ENCODE measurements at regions not wholly inside any gene's neighbourhood (a gene's known extent, or its start where the extent isn't known, plus 50 kb on each side); places are given as distances from the start of the nearest gene placed in this dataset.

DNA sequence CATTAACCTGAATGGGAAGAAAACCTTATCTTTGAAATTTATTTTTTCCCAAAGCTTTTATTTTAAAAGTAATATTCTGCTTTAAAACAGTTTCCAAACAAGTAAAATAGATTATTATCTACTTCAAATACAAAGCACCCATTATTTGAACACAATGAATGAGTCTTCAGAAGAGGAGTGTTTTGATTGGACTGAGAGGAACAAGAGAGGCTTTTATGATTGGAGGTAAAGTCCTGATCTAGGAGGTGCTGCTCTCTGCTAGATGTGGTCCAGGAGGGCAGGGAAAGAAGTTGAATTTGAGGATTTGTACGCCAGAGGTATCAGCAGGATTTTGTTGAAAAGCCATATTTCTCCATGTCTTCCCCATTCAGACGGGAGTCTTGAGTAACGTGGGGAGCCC lies 900.7 kb downstream of the SOCS6 start:
- no peak for FAIRE-seq
- no peak overlapping the region for H3K9ac ChIP-seq (ENCODE audit: control insufficient read depth, extremely low read depth, insufficient read depth, low read length)
- no peak overlapping the region for H3K27ac ChIP-seq (ENCODE audit: control insufficient read depth, insufficient read depth, low read length)

DNA sequence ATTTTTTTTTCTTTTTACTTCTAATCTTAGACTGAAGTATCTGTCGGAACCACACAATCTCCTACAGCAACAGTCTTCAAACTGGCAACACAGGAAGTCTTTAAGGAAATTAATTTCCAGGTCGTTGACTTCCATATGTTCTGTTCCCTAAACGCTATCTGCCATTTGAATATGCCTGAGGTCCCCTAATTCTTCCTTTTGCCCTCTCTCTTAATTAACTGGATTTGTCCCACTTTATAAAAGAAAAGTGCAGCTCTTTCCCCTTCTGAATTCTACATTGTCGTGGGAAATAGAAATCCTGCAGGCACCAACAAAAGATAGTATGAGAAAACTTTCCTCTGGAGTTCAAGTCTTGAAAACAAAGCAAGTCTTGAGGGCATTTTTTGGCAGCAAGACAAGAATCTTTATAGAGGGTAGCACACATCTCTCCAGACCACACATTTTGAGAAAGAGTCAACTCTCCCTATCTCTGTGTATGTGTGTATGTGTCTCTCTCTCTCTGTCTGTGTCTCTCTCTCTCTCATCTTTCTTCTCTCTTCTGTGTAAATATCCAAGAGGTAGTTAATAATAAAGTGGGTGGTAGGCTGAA lies 879.8 kb downstream of the SOCS6 start:
- Histone ChIP-seq H3K36me3 (ENCODE audit: control insufficient read depth in 2 of 2, extremely low read depth in 1 of 2, insufficient read depth in 2 of 2, low read length in 2 of 2) (no peaks in the 10 kb centered on the region), H3K27me3 (ENCODE audit: control insufficient read depth, extremely low read depth, insufficient read depth, low read length) (no peaks in the 10 kb centered on the region), H3K27ac (ENCODE audit: control insufficient read depth, insufficient read depth, low read length) (no peak overlapping the region), H3K79me2 (ENCODE audit: control insufficient read depth, insufficient read depth, low read length) (no peaks in the 10 kb centered on the region), H4K20me1 (ENCODE audit: control insufficient read depth, extremely low read depth, insufficient read depth, low read length) (no peaks in the 10 kb centered on the region), H3K4me3 (ENCODE audit: control insufficient read depth in 2 of 3, extremely low read depth in 1 of 3, insufficient read depth in 2 of 3, low read depth in 1 of 3, low read length in 3 of 3) (no peak overlapping the region), H2AFZ (ENCODE audit: control insufficient read depth, low read length) (no peak overlapping the region), H3K9ac (ENCODE audit: control insufficient read depth, extremely low read depth, insufficient read depth, low read length) (no peak overlapping the region), H3K9me3 (ENCODE audit: control insufficient read depth, low read depth, low read length) (no peaks in the 10 kb centered on the region), H3K4me1 (ENCODE audit: control insufficient read depth, extremely low read depth, insufficient read depth, low read length) (no peaks in the 10 kb centered on the region), H3K4me2 (ENCODE audit: control insufficient read depth, extremely low read depth, insufficient read depth, low read depth, low read length) (no peak overlapping the region), H3K9me1 (ENCODE audit: control insufficient read depth, extremely low read depth, insufficient read depth, low read length) (no peaks in the 10 kb centered on the region)
- dilution Hi-C loops (cut with MboI; ENCODE audit: extremely low pct_ligation_motif_present, low sequenced_read_pairs) = no loop called here
- no peak for DNase-seq (ENCODE audit: low read depth, low spot score)
- FAIRE-seq = no peak
- TF ChIP-seq, protein P1, sequence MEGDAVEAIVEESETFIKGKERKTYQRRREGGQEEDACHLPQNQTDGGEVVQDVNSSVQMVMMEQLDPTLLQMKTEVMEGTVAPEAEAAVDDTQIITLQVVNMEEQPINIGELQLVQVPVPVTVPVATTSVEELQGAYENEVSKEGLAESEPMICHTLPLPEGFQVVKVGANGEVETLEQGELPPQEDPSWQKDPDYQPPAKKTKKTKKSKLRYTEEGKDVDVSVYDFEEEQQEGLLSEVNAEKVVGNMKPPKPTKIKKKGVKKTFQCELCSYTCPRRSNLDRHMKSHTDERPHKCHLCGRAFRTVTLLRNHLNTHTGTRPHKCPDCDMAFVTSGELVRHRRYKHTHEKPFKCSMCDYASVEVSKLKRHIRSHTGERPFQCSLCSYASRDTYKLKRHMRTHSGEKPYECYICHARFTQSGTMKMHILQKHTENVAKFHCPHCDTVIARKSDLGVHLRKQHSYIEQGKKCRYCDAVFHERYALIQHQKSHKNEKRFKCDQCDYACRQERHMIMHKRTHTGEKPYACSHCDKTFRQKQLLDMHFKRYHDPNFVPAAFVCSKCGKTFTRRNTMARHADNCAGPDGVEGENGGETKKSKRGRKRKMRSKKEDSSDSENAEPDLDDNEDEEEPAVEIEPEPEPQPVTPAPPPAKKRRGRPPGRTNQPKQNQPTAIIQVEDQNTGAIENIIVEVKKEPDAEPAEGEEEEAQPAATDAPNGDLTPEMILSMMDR (optimal IDR thresholded peaks at IDR 0.05 in 1 of 3, IDR thresholded peaks at IDR 0.05 in 1 of 3, conservative IDR thresholded peaks at IDR 0.05 in 1 of 3; ENCODE audit: extremely low read depth in 1 of 3, insufficient read depth in 2 of 3, low read length in 3 of 3) = no peak
- TF ChIP-seq EZH2 (IDR thresholded peaks at IDR 0.05; ENCODE audit: low read length) = no peak

More for the DNA sequence above, 900.7 kb downstream of the SOCS6 start:
- H2AFZ ChIP-seq (ENCODE audit: control insufficient read depth, low read length) = no peak overlapping the region
- DNase-seq (ENCODE audit: low read depth, low spot score) = no peak
- H4K20me1 ChIP-seq (ENCODE audit: control insufficient read depth, extremely low read depth, insufficient read depth, low read length) = no peaks in the 10 kb centered on the region
- H3K36me3 ChIP-seq (ENCODE audit: control insufficient read depth in 2 of 2, extremely low read depth in 1 of 2, insufficient read depth in 2 of 2, low read length in 2 of 2) = no peaks in the 10 kb centered on the region
- TF ChIP-seq EZH2 (IDR thresholded peaks at IDR 0.05; ENCODE audit: low read length) = no peak
- TF ChIP-seq, protein P1 (optimal IDR thresholded peaks at IDR 0.05 in 1 of 3, IDR thresholded peaks at IDR 0.05 in 1 of 3, conservative IDR thresholded peaks at IDR 0.05 in 1 of 3; ENCODE audit: extremely low read depth in 1 of 3, insufficient read depth in 2 of 3, low read length in 3 of 3) = no peak
- no peaks in the 10 kb centered on the region for H3K4me1 ChIP-seq (ENCODE audit: control insufficient read depth, extremely low read depth, insufficient read depth, low read length)
- H3K4me2 ChIP-seq (ENCODE audit: control insufficient read depth, extremely low read depth, insufficient read depth, low read depth, low read length) = no peak overlapping the region
- no peaks in the 10 kb centered on the region for H3K9me1 ChIP-seq (ENCODE audit: control insufficient read depth, extremely low read depth, insufficient read depth, low read length)
- peaks cover 2% of the 10 kb centered on the region for H3K9me3 ChIP-seq (ENCODE audit: control insufficient read depth, low read depth, low read length)
- H3K4me3 ChIP-seq (ENCODE audit: control insufficient read depth in 2 of 3, extremely low read depth in 1 of 3, insufficient read depth in 2 of 3, low read depth in 1 of 3, low read length in 3 of 3) = no peak overlapping the region
- H3K27me3 ChIP-seq (ENCODE audit: control insufficient read depth, extremely low read depth, insufficient read depth, low read length) = no peaks in the 10 kb centered on the region
- dilution Hi-C loops (cut with MboI; ENCODE audit: extremely low pct_ligation_motif_present, low sequenced_read_pairs) = no loop called here
- H3K79me2 ChIP-seq (ENCODE audit: control insufficient read depth, insufficient read depth, low read length) = no peaks in the 10 kb centered on the region
